ENCODE measurements at regions not wholly inside any gene's neighbourhood (a gene's known extent, or its start where the extent isn't known, plus 50 kb on each side); places are given as distances from the start of the nearest gene placed in this dataset.
"Not testable (repeated sequence)": the region's sequence is repeated elsewhere in the genome, so short reads cannot be mapped to it uniquely, and the experiment has no call there.

DNA sequence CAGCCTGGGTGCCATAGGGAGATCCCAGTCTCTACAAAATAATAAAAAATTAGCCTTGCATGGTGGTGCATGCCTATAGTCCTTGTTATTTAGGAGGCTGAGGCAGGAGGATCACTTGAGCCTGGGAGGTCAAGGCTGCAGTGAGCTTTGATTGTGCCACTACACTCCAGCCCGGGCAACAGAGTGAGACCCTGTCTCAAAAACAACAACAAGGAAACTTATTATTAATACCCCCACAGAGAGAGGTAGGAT, 271.7 kb upstream of the NR2F2 start:
- H3K27ac ChIP-seq (ENCODE audit: low read depth, low read length); H3K36me3 ChIP-seq (ENCODE audit: control insufficient read depth, insufficient read depth, low read length); H3K4me3 ChIP-seq (ENCODE audit: low read depth, low read length); H3K4me1 ChIP-seq (ENCODE audit: control insufficient read depth, insufficient read depth, low read length); H3K9me3 ChIP-seq (ENCODE audit: control insufficient read depth, insufficient read depth, low read length); H3K9ac ChIP-seq (ENCODE audit: low read depth, low read length): not testable (repeated sequence)
- peaks cover 62% of the 10 kb centered on the region for H3K27me3 ChIP-seq (ENCODE audit: control insufficient read depth, insufficient read depth, low read length)

DNA sequence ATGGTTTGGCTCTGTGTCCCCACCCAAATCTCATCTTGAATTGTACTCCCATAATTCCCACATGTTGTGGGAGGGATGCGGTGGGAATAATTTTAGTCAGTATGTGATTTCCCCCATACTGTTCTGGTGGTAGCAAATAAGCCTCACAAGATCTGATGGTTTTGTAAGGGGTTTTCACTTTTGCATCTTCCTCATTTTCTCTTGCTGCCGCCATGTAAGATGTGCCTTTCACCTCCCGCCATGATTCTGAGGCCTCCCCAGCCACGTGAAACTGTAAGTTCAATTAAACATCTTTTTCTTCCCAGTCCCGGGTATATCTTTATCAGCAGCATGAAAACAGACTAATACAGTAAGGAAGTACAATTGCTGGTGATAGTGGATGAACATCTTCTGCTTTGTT, 269.9 kb upstream of the NR2F2 start:
- H3K27ac ChIP-seq (ENCODE audit: low read depth, low read length); H3K4me1 ChIP-seq (ENCODE audit: control insufficient read depth, insufficient read depth, low read length); H3K9ac ChIP-seq (ENCODE audit: low read depth, low read length); H3K4me3 ChIP-seq (ENCODE audit: low read depth, low read length); H3K9me3 ChIP-seq (ENCODE audit: control insufficient read depth, insufficient read depth, low read length); H3K36me3 ChIP-seq (ENCODE audit: control insufficient read depth, insufficient read depth, low read length): not testable (repeated sequence)
- peaks cover 44% of the 10 kb centered on the region for H3K27me3 ChIP-seq (ENCODE audit: control insufficient read depth, insufficient read depth, low read length)

DNA sequence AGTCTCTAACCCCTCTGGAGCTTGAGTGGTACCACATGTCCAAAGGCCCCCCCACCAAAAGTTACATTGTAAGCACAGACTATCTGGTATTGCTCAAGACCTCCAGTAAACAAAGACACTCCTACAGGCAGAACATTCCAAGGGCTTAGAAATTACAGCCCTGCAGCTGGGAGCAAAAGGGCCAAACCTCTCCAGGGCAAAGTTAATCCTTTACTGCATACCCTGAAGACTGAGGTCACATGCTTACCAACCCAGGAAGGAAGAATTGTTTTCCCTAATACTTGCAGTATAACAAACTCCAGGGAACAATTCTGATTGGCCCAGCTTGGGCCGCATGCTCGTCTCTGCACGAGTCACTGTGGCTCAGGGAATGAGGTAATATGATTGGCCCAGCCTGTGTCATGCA, 266.1 kb upstream of the NR2F2 start:
- Histone ChIP-seq H3K4me1 (ENCODE audit: control insufficient read depth, insufficient read depth, low read length) (0 out of 2 replicates have a peak, but pooled peaks cover 3% of the 10 kb centered on the region), H3K9me3 (ENCODE audit: control insufficient read depth, insufficient read depth, low read length) (no peaks in the 10 kb centered on the region), H3K9ac (ENCODE audit: low read depth, low read length) (no peak overlapping the region), H3K27ac (ENCODE audit: low read depth, low read length) (no peak overlapping the region), H3K36me3 (ENCODE audit: control insufficient read depth, insufficient read depth, low read length) (no peaks in the 10 kb centered on the region), H3K27me3 (ENCODE audit: control insufficient read depth, insufficient read depth, low read length) (peaks cover 12% of the 10 kb centered on the region), H3K4me3 (ENCODE audit: low read depth, low read length) (no peak overlapping the region)

DNA sequence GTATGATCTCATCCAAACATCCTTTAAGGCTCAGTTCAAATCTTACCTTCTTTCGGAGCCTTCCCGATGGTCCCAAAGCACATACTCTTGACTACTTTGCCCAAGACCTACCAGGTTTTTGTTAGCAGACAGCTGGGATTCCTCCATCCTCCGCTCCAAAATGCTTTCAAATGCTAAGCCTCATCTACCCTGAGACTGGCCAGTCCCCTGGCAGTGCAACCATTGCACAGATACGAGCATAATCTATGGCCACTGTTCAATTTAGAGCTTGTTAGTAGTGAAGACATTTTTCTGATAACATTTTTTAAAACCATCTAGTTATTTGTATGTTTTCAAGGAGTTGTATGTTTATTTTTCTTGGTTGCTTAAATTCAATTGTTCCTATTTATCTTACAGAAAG, 264.4 kb upstream of the NR2F2 start:
- no peak overlapping the region for H3K9ac ChIP-seq (ENCODE audit: low read depth, low read length)

DNA sequence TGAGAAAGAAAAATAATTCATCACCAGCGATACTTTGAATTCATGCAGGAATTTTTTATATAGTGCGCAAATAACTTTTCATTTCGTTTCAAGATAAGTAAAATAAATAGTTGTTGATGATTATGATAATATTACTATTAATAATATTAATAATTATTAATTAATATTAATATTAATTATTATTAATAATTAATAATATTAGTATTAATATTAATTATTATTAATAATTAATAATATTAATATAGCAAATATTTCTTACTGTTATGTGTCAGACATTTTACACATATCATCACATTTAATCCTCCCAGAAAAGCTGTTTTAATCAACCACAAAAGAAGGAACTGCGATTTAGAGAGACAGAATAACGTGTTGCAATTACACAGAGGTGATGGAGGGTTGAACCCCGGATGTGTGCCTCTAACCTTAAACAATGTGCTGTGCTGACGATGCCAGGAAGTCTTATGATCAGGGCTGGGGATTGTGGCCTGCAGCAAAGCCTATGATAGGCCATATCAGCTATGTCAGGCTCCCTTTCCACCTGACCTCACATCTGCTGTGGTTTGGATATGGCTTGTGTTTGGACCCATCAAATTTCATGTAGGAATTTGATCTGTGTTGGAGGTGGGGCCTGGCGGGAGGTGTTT, 263.5 kb upstream of the NR2F2 start:
- H3K4me1 ChIP-seq (ENCODE audit: control insufficient read depth, insufficient read depth, low read length), result 0 out of 2 replicates have a peak, but pooled peaks cover 3% of the 10 kb centered on the region
- no peak overlapping the region for H3K4me3 ChIP-seq (ENCODE audit: low read depth, low read length)
- H3K36me3 ChIP-seq (ENCODE audit: control insufficient read depth, insufficient read depth, low read length), result no peaks in the 10 kb centered on the region
- H3K27me3 ChIP-seq (ENCODE audit: control insufficient read depth, insufficient read depth, low read length), result no peaks in the 10 kb centered on the region
- no peak overlapping the region for H3K27ac ChIP-seq (ENCODE audit: low read depth, low read length)
- no peak overlapping the region for H3K9ac ChIP-seq (ENCODE audit: low read depth, low read length)
- H3K9me3 ChIP-seq (ENCODE audit: control insufficient read depth, insufficient read depth, low read length), result no peaks in the 10 kb centered on the region

More for the DNA sequence above, 264.4 kb upstream of the NR2F2 start:
- H3K9me3 ChIP-seq (ENCODE audit: control insufficient read depth, insufficient read depth, low read length), result no peaks in the 10 kb centered on the region
- H3K27me3 ChIP-seq (ENCODE audit: control insufficient read depth, insufficient read depth, low read length), result no peaks in the 10 kb centered on the region
- H3K4me1 ChIP-seq (ENCODE audit: control insufficient read depth, insufficient read depth, low read length), result 0 out of 2 replicates have a peak, but pooled peaks cover 3% of the 10 kb centered on the region
- no peak overlapping the region for H3K4me3 ChIP-seq (ENCODE audit: low read depth, low read length)
- no peaks in the 10 kb centered on the region for H3K36me3 ChIP-seq (ENCODE audit: control insufficient read depth, insufficient read depth, low read length)
- H3K27ac ChIP-seq (ENCODE audit: low read depth, low read length), result no peak overlapping the region

DNA sequence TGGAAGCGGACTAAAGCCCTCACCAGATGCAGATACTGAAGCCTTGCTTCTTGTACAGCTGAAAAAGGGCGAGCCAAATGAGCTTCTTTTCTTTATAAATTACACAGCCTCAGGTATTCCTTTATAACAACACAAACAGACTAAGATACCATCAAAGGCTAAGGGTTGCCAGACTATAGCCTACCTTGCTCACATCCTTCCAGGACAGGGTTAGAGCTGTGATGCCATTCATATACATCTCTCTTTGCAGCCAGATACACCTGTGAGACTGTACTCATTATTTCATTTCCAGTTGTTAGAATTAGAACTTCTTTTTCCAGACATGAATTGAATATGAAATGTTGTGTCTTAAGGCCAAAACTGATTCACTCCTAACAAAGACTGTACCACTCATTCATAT, 262.8 kb upstream of the NR2F2 start:
- H3K9me3 ChIP-seq (ENCODE audit: control insufficient read depth, insufficient read depth, low read length), result no peaks in the 10 kb centered on the region
- H3K4me3 ChIP-seq (ENCODE audit: low read depth, low read length), result no peak overlapping the region
- H3K9ac ChIP-seq (ENCODE audit: low read depth, low read length), result no peak overlapping the region
- H3K27me3 ChIP-seq (ENCODE audit: control insufficient read depth, insufficient read depth, low read length), result no peaks in the 10 kb centered on the region
- no peak overlapping the region for H3K27ac ChIP-seq (ENCODE audit: low read depth, low read length)
- no peaks in the 10 kb centered on the region for H3K36me3 ChIP-seq (ENCODE audit: control insufficient read depth, insufficient read depth, low read length)
- H3K4me1 ChIP-seq (ENCODE audit: control insufficient read depth, insufficient read depth, low read length), result 0 out of 2 replicates have a peak, but pooled peaks cover 3% of the 10 kb centered on the region

DNA sequence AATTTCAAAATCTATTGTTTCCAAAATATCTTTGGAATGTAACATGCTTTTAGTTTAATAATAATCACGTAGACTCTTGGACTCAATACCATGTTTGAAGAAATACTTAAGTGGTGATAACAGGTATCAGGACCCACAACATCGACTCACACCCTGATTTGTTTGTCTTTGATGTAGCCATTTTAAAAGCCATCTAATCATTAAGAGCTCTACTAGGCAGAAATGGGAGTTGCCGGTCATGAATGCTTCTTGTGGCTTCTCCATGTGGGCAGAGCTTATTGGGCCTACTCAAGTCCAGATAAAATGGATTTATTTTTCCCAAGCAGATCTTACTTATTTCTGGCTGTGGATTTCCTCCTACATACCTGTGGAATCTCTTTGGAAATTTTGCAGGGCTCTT, 261.6 kb upstream of the NR2F2 start:
- no peak overlapping the region for H3K4me3 ChIP-seq (ENCODE audit: low read depth, low read length)
- H3K4me1 ChIP-seq (ENCODE audit: control insufficient read depth, insufficient read depth, low read length), result 0 out of 2 replicates have a peak, but pooled peaks cover 3% of the 10 kb centered on the region
- H3K9me3 ChIP-seq (ENCODE audit: control insufficient read depth, insufficient read depth, low read length), result no peaks in the 10 kb centered on the region
- H3K9ac ChIP-seq (ENCODE audit: low read depth, low read length), result no peak overlapping the region
- H3K27ac ChIP-seq (ENCODE audit: low read depth, low read length), result no peak overlapping the region
- no peaks in the 10 kb centered on the region; the same call in 1 of the 2 replicates for H3K27me3 ChIP-seq (ENCODE audit: control insufficient read depth, insufficient read depth, low read length)
- no peaks in the 10 kb centered on the region for H3K36me3 ChIP-seq (ENCODE audit: control insufficient read depth, insufficient read depth, low read length)

DNA sequence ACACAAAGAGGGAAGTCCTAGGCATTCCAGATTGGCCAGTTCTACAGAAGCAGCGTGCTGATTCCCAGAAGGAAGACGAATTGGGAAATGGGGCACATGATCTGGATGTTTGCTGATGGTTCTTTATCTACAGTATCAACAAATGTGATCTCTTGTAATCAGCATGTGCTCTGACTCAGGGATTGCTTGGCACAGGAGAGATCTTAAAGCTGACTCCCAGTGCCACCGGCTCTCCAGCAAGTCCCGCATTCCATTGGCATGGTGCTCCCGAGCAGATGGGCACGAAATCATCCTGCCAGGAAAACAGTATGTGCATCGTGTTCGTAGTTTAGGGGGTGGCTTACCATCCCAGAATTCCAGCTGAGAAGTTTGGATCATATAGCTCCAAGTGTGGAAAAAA, 259.9 kb upstream of the NR2F2 start:
- H3K27me3 ChIP-seq (ENCODE audit: control insufficient read depth, insufficient read depth, low read length), result peaks cover 7% of the 10 kb centered on the region; the same call in 1 of the 2 replicates
- H3K4me1 ChIP-seq (ENCODE audit: control insufficient read depth, insufficient read depth, low read length), result no peaks in the 10 kb centered on the region
- no peak overlapping the region for H3K27ac ChIP-seq (ENCODE audit: low read depth, low read length)
- no peak overlapping the region for H3K9ac ChIP-seq (ENCODE audit: low read depth, low read length)
- H3K9me3 ChIP-seq (ENCODE audit: control insufficient read depth, insufficient read depth, low read length), result no peaks in the 10 kb centered on the region
- no peaks in the 10 kb centered on the region for H3K36me3 ChIP-seq (ENCODE audit: control insufficient read depth, insufficient read depth, low read length)
- no peak overlapping the region for H3K4me3 ChIP-seq (ENCODE audit: low read depth, low read length)

DNA sequence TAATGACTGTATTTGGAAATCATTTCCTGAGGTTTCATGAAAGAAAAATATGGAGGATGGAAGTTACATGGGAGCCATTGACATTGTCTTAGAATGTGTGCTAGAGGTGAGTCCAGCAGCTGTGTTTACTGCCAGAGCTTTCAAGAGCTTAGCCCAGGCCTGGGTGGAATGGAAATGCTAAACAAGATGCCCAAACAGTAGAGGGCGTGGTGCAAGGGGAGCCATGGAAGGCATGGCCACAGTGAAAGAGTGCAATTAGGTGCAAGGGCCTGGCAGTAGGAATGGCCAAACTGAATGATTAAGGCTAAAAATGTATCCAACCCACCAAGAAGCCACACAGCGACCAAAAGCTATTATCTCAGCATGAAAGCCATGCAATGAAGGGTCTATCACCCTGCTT, 257.7 kb upstream of the NR2F2 start:
- no peak overlapping the region for H3K9ac ChIP-seq (ENCODE audit: low read depth, low read length)
- H3K36me3 ChIP-seq (ENCODE audit: control insufficient read depth, insufficient read depth, low read length), result no peaks in the 10 kb centered on the region
- H3K9me3 ChIP-seq (ENCODE audit: control insufficient read depth, insufficient read depth, low read length), result no peaks in the 10 kb centered on the region
- no peaks in the 10 kb centered on the region for H3K4me1 ChIP-seq (ENCODE audit: control insufficient read depth, insufficient read depth, low read length)
- no peak overlapping the region for H3K27ac ChIP-seq (ENCODE audit: low read depth, low read length)
- no peak overlapping the region for H3K4me3 ChIP-seq (ENCODE audit: low read depth, low read length)
- peaks cover 11% of the 10 kb centered on the region for H3K27me3 ChIP-seq (ENCODE audit: control insufficient read depth, insufficient read depth, low read length)

DNA sequence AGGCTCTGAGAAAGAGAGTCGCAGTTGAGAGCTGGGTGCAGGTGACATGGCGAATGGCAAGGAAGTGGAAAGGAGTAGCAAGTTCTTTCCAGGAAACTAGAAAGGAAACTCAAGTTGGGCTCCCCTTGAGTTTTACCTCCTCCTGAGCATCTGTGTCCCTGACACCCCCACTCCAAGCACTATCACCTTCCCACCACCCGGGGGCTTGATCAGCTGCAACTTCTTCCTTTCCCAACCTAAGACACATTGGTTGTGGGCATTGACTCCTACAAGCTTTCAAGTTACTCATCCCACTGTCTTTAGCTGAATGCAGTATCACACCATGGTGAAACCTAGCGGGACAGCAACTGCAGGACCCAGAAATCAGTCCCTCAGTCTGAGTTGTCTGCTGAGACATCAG, 256.6 kb upstream of the NR2F2 start:
- Histone ChIP-seq H3K9ac (ENCODE audit: low read depth, low read length) (no peak overlapping the region), H3K9me3 (ENCODE audit: control insufficient read depth, insufficient read depth, low read length) (no peaks in the 10 kb centered on the region), H3K4me1 (ENCODE audit: control insufficient read depth, insufficient read depth, low read length) (no peaks in the 10 kb centered on the region), H3K27ac (ENCODE audit: low read depth, low read length) (no peak overlapping the region), H3K4me3 (ENCODE audit: low read depth, low read length) (no peak overlapping the region), H3K27me3 (ENCODE audit: control insufficient read depth, insufficient read depth, low read length) (peaks cover 13% of the 10 kb centered on the region), H3K36me3 (ENCODE audit: control insufficient read depth, insufficient read depth, low read length) (no peaks in the 10 kb centered on the region)

DNA sequence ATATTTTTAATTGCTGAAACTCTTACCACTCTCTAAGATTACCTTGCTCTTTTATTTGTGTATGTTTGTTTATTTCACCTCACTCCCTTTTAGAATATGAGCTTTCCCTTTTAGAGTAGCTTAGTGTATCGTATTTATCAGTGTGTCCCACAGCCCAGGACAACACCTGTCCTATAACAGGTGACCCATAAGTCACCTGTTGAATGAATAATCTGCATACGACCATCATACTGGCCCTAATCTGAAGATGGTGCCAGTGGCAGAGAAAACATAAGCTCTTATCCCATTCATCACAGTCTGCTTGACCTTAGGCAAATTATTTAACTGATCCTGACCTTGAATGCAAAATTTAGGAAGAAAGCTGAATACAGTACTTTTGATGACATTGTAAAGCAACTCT, 254.6 kb upstream of the NR2F2 start:
- Histone ChIP-seq H3K4me1 (ENCODE audit: control insufficient read depth, insufficient read depth, low read length) (no peaks in the 10 kb centered on the region), H3K36me3 (ENCODE audit: control insufficient read depth, insufficient read depth, low read length) (no peaks in the 10 kb centered on the region), H3K27ac (ENCODE audit: low read depth, low read length) (no peak overlapping the region), H3K9me3 (ENCODE audit: control insufficient read depth, insufficient read depth, low read length) (no peaks in the 10 kb centered on the region), H3K27me3 (ENCODE audit: control insufficient read depth, insufficient read depth, low read length) (peaks cover 28% of the 10 kb centered on the region), H3K4me3 (ENCODE audit: low read depth, low read length) (no peak overlapping the region), H3K9ac (ENCODE audit: low read depth, low read length) (no peak overlapping the region)

DNA sequence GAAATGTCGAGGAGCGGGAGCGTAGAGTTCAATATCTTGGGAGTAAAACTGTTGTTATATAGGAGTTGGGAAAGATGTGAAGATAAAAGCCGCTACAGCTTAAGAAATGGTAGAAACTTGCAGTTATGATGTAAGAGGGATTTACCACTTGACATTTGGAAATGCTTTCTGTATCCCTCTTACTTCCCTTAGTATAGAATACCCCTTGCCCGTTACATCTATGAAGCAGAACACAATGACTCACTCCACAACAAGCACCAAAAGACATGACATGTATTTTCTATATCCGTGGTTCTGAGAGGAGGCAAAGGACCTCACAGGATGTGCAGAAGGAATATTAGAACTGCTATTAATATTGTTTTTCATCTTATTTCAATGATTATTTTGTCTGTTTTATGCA, 254.2 kb upstream of the NR2F2 start:
- H3K27ac ChIP-seq (ENCODE audit: low read depth, low read length), result no peak overlapping the region
- H3K27me3 ChIP-seq (ENCODE audit: control insufficient read depth, insufficient read depth, low read length), result peaks cover 32% of the 10 kb centered on the region
- H3K4me3 ChIP-seq (ENCODE audit: low read depth, low read length), result no peak overlapping the region
- H3K9ac ChIP-seq (ENCODE audit: low read depth, low read length), result no peak overlapping the region
- H3K36me3 ChIP-seq (ENCODE audit: control insufficient read depth, insufficient read depth, low read length), result no peaks in the 10 kb centered on the region
- H3K9me3 ChIP-seq (ENCODE audit: control insufficient read depth, insufficient read depth, low read length), result no peaks in the 10 kb centered on the region
- H3K4me1 ChIP-seq (ENCODE audit: control insufficient read depth, insufficient read depth, low read length), result no peaks in the 10 kb centered on the region
